Testis (tissue), 2 donors: ENCODE measurements at regions not wholly inside any gene's neighbourhood (a gene's known extent, or its start where the extent isn't known, plus 50 kb on each side); places are given as distances from the start of the nearest gene placed in this dataset.

ENCODE experiments used
- DNase-seq: peaks from one replicate; pipeline ENCODE4 v3.0.0-alpha.2; 2019
- H3K27ac ChIP-seq, 2 donors: fragments of 200-600 bp; sonication (generic); one replicate each; pipeline ENCODE4 v1.5.1; 2019
- H3K27me3 ChIP-seq: fragments of 200-600 bp; sonication (generic); one replicate; pipeline ENCODE4 v1.5.1; 2019
- H3K36me3 ChIP-seq: fragments of 200-600 bp; sonication (generic); one replicate; pipeline ENCODE4 v1.5.1; 2017; ENCODE audit warnings: low read depth; ENCODE audit errors: missing control alignments
- H3K4me1 ChIP-seq: fragments of 200-600 bp; sonication (generic); one replicate; pipeline ENCODE4 v1.5.1; 2019
- H3K4me3 ChIP-seq, 2 donors: fragments of 200-600 bp; sonication (generic); one replicate each; pipeline ENCODE4 v1.5.1; 2017 to 2019
- H3K9me3 ChIP-seq: fragments of 200-600 bp; sonication (generic); one replicate; pipeline ENCODE4 v1.5.1; 2017
- POLR2A ChIP-seq: fragments of 450-650 bp; IDR thresholded peaks from one replicate; pipeline ENCODE4 v1.6.1; 2017; ENCODE audit warnings: antibody characterized with exemption, mild to moderate bottlenecking, moderate library complexity
- WGBS, 2 donors: methylation state at CpG; one replicate each; pipeline ENCODE4 v1.1.5; 2018; 5-methylcytosine and 5-hydroxymethylcytosine counted together
- intact Hi-C: fragments of 100-400 bp; cut with DNase I; formaldehyde crosslinking; loops from one replicate; pipeline ENCODE4 v1.15.1; 2023; ENCODE audit warnings: low total_unique reads
- TF ChIP-seq, protein P1 (sequence below), 3 experiments: fragments of 450-650 bp in 2 of 3; fragments of 200-600 bp in 1 of 3; sonication (generic) in 1 of 3; IDR thresholded peaks; one replicate each; pipeline ENCODE4 v1.5.1; 2016 to 2019; ENCODE audit warnings: antibody characterized with exemption in 3 of 3, mild to moderate bottlenecking in 2 of 3, moderate library complexity in 1 of 3

DNA sequence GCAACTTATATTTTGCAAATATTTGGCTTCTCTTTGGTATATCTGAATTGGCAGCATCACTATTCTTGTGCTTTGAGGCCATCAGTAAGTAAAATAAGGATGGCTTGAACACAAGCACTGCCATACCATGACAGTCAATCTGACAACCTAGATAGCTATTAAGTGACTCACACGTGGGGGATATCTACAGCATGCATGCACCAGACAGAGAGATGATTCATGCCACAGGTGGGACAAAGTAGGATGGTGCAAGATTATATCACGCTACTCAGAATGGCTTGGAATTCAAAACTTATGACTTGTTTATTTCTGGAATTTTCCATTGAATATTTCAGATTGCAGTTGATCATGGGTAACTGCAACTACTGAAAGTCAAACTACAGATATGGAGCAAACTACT, 675.6 kb upstream of the MDGA2 start:
- Histone ChIP-seq H3K27me3 (no peaks in the 10 kb centered on the region), H3K27ac (no peak overlapping the region), H3K4me1 (no peaks in the 10 kb centered on the region), H3K36me3 (no peaks in the 10 kb centered on the region), H3K4me3 (no peak overlapping the region), H3K9me3 (no peaks in the 10 kb centered on the region)
- 62 to 76% methylated on average over 2 of the region's 2 CpGs for WGBS, 2 donors
- intact Hi-C loops, result no loop called here
- DNase-seq, result no peak
- no peak for TF ChIP-seq POLR2A
- TF ChIP-seq, protein P1, sequence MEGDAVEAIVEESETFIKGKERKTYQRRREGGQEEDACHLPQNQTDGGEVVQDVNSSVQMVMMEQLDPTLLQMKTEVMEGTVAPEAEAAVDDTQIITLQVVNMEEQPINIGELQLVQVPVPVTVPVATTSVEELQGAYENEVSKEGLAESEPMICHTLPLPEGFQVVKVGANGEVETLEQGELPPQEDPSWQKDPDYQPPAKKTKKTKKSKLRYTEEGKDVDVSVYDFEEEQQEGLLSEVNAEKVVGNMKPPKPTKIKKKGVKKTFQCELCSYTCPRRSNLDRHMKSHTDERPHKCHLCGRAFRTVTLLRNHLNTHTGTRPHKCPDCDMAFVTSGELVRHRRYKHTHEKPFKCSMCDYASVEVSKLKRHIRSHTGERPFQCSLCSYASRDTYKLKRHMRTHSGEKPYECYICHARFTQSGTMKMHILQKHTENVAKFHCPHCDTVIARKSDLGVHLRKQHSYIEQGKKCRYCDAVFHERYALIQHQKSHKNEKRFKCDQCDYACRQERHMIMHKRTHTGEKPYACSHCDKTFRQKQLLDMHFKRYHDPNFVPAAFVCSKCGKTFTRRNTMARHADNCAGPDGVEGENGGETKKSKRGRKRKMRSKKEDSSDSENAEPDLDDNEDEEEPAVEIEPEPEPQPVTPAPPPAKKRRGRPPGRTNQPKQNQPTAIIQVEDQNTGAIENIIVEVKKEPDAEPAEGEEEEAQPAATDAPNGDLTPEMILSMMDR (IDR thresholded peaks at IDR 0.05), result no peak

DNA sequence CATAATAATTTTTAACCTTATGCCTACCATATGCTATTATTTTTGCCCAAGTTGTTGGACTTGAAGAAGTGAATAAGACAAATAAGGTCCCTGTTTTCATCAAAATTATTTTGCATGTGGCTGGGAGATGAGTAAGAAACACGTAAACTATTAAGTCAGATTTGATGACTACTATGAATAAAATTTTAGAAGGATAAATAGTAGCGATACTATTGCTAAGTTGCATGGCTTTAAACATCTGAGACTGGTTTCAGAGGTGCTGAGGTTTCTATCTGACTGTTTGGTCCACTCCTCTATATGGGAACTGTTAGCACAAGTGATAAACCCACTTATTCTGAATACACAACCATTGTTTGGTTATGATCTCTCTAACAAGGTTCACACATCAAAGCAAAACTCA, 674.3 kb upstream of the MDGA2 start:
- Histone ChIP-seq H3K36me3 (no peaks in the 10 kb centered on the region), H3K4me1 (no peaks in the 10 kb centered on the region), H3K9me3 (no peaks in the 10 kb centered on the region), H3K4me3 (no peak overlapping the region), H3K27me3 (no peaks in the 10 kb centered on the region), H3K27ac (no peak overlapping the region)
- WGBS, 2 donors, result 92 to 95% methylated on average over 2 of the region's 2 CpGs
- intact Hi-C loops, result no loop called here
- DNase-seq, result no peak
- TF ChIP-seq POLR2A, result no peak
- TF ChIP-seq, protein P1 (IDR thresholded peaks at IDR 0.05), result no peak

DNA sequence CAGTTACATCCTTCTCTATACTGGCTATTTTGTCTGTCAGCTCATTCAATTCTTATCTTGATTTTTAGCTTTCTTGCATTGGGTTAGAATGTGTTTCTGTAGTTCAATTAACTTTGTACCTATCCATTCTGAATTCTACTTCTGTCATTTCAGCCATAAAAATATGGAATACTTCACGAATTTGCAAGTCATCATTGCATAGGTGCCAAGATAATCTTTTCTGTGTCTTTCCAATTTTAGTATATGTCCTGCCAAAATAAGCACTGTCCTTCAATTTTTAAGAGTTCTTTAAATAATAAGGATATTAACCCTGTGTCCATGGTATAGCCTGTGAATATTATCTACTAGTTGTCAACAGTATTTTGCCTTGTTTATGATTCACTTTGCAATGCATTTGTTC, 665.7 kb upstream of the MDGA2 start:
- intact Hi-C loops, result no loop called here
- Histone ChIP-seq H3K4me3 (no peak overlapping the region), H3K27ac (no peak overlapping the region), H3K36me3 (no peaks in the 10 kb centered on the region), H3K27me3 (no peaks in the 10 kb centered on the region), H3K4me1 (no peaks in the 10 kb centered on the region), H3K9me3 (no peaks in the 10 kb centered on the region)
- TF ChIP-seq POLR2A, result no peak
- TF ChIP-seq, protein P1 (IDR thresholded peaks at IDR 0.05), result no peak
- WGBS, 2 donors, result 56% methylated on average over 1 of the region's 1 CpG
- no peak for DNase-seq

- DNase-seq, result no peak
- 69 to 70% methylated on average over 2 of the region's 2 CpGs for WGBS, 2 donors
- intact Hi-C loops, result no loop called here
These were observed 658.0 kb upstream of the MDGA2 start for GRCh38 chr14:48333221-48333920.

More at GRCh38 chr14:48333221-48333920, 658.0 kb upstream of the MDGA2 start:
- H3K9me3 ChIP-seq, result no peaks in the 10 kb centered on the region
- TF ChIP-seq POLR2A, result no peak
- TF ChIP-seq, protein P1 (IDR thresholded peaks at IDR 0.05), result no peak
- H3K27me3 ChIP-seq, result no peaks in the 10 kb centered on the region
- no peak overlapping the region for H3K27ac ChIP-seq
- no peaks in the 10 kb centered on the region for H3K4me1 ChIP-seq
- H3K4me3 ChIP-seq, result no peak overlapping the region
- no peaks in the 10 kb centered on the region for H3K36me3 ChIP-seq
